Muscle layer of colon (tissue), 2 donors: ENCODE measurements at regions not wholly inside any gene's neighbourhood (a gene's known extent, or its start where the extent isn't known, plus 50 kb on each side); places are given as distances from the start of the nearest gene placed in this dataset.
A peak's percentile ranks its signal among the peaks of the same experiment; 100 is the strongest.
"Not testable (repeated sequence)": the region's sequence is repeated elsewhere in the genome, so short reads cannot be mapped to it uniquely, and the experiment has no call there.

ENCODE experiments used
- H3K27ac ChIP-seq: one replicate; pipeline ENCODE4 v1.7.0; 2013; ENCODE audit warnings: low read depth, mild to moderate bottlenecking, low read length, moderate library complexity
- H3K27me3 ChIP-seq, 2 donors: one replicate each; pipeline ENCODE4 v1.7.0; 2013; ENCODE audit warnings: low read length in 2 of 2, mild to moderate bottlenecking in 2 of 2; ENCODE audit not compliant: insufficient read depth in 2 of 2, control insufficient read depth in 1 of 2
- H3K36me3 ChIP-seq: one replicate; pipeline ENCODE4 v1.7.0; 2013; ENCODE audit warnings: mild to moderate bottlenecking, low read length; ENCODE audit not compliant: insufficient read depth
- H3K4me1 ChIP-seq: one replicate; pipeline ENCODE4 v1.7.0; 2013; ENCODE audit warnings: mild to moderate bottlenecking, low read length; ENCODE audit not compliant: insufficient read depth
- H3K4me3 ChIP-seq, 2 donors: one replicate each; pipeline ENCODE4 v1.7.0; 2013; ENCODE audit warnings: low read length in 2 of 2, low read depth in 1 of 2, mild to moderate bottlenecking in 1 of 2, moderate library complexity in 1 of 2
- H3K9ac ChIP-seq: one replicate; pipeline ENCODE4 v1.7.0; 2013; ENCODE audit warnings: low read length
- H3K9me3 ChIP-seq: one replicate; pipeline ENCODE4 v1.7.0; 2013; ENCODE audit warnings: mild to moderate bottlenecking, low read length
- donor health status: abdominal sarcoma.
- donor health status: Adenocarcinoma of cecum.

DNA sequence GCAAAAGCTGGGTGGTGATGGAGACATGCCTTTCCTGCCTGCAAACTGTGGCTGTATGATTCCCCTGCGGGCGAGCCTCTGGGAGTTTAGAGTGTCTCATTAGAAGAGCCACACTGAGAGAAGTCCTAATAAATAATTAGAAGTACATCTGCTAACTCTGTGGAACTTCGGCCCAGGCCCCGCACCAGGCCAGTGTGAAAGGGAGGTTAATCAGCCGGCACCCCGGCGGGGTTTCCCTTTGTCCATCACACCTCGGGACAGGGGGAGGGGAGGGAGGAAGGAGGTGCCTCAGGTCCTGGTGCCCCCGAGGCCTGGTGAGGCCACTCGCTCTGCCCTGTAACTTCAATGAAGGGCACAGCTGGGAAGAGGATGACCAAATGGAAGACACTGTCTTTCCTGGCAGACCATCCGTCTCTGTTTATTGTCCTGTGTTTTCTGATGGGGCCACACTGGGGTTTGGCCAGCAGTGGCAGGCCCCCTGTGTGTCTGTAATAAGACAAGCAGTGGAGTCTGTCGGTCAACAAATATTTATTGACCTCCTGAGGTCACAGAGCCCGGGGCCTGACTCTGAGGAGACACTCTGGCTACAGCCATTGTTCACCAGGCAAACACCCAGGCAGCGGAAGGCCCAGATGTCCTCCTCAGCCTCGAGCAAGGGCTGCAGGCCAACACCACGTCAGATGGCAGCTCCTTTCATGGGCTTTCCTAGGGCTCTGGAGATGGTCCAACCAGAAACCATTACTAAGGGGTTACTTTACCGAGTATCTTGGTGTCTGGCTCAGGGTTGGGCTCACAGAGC lies 267.5 kb upstream of the RAB4A start:
- Histone ChIP-seq H3K9ac (no peak overlapping the region), H3K4me3 (no peak overlapping the region), H3K27ac (peak overlapping the region; percentile 48)

DNA sequence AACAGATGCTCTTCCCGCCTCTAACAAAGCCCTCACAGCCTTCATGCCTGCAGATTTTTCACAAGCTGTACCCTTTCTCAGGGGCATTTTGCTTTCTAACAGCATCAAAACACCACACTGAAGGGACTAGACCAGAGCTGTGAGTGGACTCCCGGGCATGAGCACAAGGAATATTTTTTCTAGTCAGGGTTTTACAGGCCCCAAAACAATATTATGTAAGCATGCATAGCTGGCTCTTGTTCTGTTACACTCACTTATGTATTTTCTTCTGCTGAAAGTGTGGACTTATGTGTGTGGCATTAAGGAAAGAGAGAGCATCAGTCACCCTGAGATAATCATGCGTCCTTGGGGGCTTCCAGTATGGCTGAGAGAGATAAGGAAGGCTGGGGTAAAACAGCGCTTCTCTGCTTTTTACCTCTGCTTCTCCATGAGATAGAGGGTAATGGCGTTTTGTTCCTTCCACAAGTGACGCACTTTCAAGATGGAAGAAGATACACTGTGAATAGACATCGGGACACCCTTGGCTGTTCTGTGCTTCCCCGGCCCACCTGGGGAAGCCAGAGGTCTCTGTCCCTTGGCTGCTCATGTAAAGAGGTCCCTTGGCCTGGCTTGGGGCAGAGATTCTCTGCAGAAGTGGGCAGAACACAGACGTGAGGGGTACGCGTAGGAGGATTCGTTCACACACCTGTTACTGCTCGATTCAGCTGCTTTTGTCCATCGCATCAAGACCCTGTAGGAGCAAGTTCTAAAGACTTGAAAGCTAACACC lies 266.7 kb upstream of the RAB4A start:
- Histone ChIP-seq H3K9me3 (no peaks in the 10 kb centered on the region), H3K27ac (peak overlapping the region; percentile 48), H3K36me3 (no peaks in the 10 kb centered on the region), H3K4me3 (no peak overlapping the region), H3K4me1 (peaks cover 15% of the 10 kb centered on the region), H3K9ac (no peak overlapping the region), H3K27me3 (no peaks in the 10 kb centered on the region)

More for the DNA sequence above, 267.5 kb upstream of the RAB4A start:
- Histone ChIP-seq H3K27me3 (no peaks in the 10 kb centered on the region), H3K4me1 (peaks cover 15% of the 10 kb centered on the region), H3K36me3 (no peaks in the 10 kb centered on the region), H3K9me3 (no peaks in the 10 kb centered on the region)

DNA sequence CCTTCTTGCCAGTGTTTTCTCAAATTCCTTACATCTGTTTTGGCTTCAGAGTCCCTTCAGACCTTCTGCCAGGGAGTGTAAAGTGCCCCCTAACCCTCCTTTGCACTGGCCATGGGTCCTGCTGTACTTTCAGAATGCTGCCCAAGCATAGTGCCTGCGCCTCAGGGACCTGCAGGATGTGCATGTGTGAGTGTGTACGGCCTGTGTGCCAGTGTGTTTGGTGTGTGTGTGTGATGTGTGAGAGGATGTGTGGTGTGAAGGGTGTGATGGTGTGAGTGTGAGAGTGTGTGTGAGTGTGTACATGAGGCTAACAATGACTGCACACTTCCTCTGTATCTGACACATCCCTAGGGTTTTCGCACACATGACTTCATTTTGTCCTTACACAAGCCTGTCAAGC lies 265.8 kb upstream of the RAB4A start:
- H3K4me1 ChIP-seq = peaks cover 15% of the 10 kb centered on the region
- no peaks in the 10 kb centered on the region for H3K27me3 ChIP-seq
- no peaks in the 10 kb centered on the region for H3K9me3 ChIP-seq
- no peaks in the 10 kb centered on the region for H3K36me3 ChIP-seq
- H3K4me3 ChIP-seq = no peak overlapping the region
- H3K9ac ChIP-seq = no peak overlapping the region
- no peak overlapping the region for H3K27ac ChIP-seq

DNA sequence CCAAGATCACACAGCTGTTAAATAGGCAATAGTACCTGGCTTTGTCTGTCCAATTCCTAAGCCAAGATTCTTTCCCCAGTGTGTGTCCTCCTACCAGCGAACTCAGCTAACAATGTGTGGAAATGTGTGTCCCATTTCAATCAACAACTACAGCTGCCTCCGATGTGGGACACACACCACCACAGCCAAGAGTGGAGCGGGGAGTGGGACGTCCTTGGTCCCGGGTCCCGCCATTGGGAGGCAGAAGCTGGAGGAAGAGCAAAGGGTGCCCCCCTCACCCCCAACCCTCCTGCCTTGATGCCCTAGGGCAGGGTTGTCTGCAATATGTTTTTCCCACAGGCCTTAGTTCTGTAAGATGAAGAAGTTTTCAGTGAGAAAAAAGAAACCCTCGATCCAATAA lies 265.4 kb upstream of the RAB4A start:
- Histone ChIP-seq H3K9ac (no peak overlapping the region), H3K9me3 (no peaks in the 10 kb centered on the region), H3K27ac (no peak overlapping the region), H3K4me1 (peaks cover 15% of the 10 kb centered on the region), H3K27me3 (no peaks in the 10 kb centered on the region), H3K4me3 (no peak overlapping the region), H3K36me3 (no peaks in the 10 kb centered on the region)

DNA sequence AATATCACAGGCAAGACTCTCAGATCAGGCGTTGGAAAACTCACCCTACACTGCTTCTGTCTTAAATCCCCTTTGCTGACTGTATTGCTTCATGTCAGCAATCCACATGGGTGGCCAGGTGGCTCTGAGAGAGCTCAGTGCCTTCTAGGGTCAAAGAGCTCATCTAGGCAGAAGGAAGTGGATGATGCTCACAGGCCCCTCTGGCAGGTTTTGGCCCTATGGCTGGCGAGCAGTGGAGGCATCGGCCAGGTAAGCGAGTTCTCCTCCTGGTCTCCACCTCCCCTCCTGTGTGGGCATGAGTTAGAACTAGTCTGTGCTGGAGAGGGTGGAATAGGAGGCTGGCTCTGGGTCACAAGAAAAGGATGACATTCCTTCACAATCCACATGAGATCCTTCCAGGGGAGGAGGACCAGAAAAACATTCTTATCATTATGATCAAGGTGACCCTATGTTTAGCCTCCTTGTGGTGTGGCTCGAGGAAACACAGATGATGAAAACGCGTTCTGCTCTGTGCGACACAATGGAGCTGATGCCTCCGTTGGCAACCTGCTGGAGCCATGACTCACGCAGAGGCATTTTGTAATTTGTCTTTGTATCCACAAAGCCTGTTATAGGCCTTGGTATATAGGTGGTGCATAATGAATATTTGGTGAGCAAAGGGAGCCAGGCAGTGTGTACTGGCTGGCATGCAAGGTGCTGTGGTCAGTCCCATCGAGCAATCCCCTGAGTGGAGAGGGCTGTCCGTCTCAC lies 264.6 kb upstream of the RAB4A start:
- Histone ChIP-seq H3K4me3 (no peak overlapping the region), H3K27me3 (no peaks in the 10 kb centered on the region), H3K9ac (no peak overlapping the region), H3K9me3 (no peaks in the 10 kb centered on the region), H3K36me3 (no peaks in the 10 kb centered on the region), H3K27ac (no peak overlapping the region), H3K4me1 (peaks cover 15% of the 10 kb centered on the region)

DNA sequence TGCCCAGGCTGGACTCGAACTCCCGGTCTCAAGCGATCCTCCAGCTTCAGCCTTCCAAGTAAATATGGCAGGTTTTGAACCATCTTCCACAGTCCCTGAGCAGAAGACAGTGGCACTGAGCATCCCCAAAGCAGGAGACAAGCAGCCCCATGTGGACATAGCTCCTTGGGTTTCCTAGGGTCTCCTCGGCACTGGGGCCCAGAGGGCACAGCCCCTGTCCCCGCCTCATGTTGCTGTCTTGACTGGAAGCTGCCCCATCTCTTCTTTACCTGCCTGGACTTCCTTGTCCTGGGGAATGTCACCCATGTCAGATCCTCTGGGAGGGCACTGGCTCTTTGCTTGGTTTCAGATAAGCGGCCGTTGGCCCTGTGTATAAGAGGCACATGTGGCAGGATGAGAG lies 263.7 kb upstream of the RAB4A start:
- Histone ChIP-seq H3K4me1 (peaks cover 15% of the 10 kb centered on the region), H3K4me3 (no peak overlapping the region), H3K9ac (no peak overlapping the region), H3K27ac (no peak overlapping the region), H3K9me3 (no peaks in the 10 kb centered on the region), H3K36me3 (no peaks in the 10 kb centered on the region), H3K27me3 (no peaks in the 10 kb centered on the region)

DNA sequence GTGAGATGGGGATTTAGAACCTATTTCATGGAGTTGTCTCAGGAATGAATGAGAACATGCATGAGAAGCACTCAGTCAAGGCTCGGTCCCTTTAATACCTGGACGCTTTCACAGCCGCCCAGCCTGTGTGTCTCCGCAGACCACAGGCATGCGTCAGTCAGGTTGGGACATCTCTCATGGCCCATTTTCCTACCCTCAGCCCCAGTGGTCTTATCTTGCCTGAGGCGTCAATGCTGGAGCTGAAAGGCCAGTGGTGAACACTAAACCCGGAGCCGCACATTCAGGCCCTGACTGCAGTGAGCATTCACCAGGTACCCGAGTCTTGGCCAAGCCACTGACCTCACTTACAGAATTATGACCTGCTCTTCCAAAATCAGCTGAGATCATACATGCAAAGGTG lies 263.2 kb upstream of the RAB4A start:
- no peaks in the 10 kb centered on the region for H3K27me3 ChIP-seq

DNA sequence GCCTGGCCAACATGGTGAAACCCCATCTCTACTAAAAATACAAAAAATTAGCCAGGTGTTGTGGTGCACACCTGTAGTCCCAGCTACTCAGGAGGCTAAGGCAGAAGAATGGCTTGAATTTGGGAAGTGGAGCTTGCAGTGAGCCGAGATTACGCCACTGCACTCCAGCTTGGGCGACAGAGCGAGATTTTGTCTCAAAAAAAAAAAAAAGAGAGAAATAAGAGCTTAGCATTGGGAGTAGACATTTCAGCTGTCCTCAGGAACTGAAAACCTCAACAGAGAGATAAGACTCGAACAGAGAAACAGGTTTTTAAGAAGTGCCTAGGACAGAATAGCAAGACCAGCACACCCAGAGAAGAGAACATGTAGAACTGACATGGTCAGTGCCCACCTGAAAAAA lies 262.6 kb upstream of the RAB4A start:
- H3K27ac ChIP-seq, H3K9ac ChIP-seq, H3K27me3 ChIP-seq: not testable (repeated sequence)

More for the DNA sequence above, 263.2 kb upstream of the RAB4A start:
- peaks cover 15% of the 10 kb centered on the region for H3K4me1 ChIP-seq
- H3K27ac ChIP-seq = no peak overlapping the region
- no peaks in the 10 kb centered on the region for H3K36me3 ChIP-seq
- H3K9me3 ChIP-seq = no peaks in the 10 kb centered on the region
- no peak overlapping the region for H3K9ac ChIP-seq
- no peak overlapping the region for H3K4me3 ChIP-seq

DNA sequence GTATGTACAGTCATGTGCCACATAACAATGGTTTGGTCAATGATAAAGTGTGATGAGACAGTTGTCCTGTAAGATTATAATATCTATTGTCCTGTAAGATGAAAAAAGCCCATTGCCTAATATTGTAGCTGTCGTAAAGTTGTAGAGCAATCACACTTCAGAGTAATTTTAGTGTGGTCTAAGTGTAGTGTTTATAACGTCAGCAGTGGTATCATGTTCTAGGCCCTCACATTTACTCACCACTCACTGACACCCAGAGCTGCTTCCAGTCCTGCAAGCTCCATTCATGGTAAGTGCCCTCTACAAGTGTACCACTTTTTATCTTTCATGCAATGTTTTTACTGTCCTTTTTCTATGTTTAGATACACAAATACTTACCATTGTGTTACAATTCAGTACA lies 259.9 kb upstream of the RAB4A start:
- H3K4me3 ChIP-seq = no peak overlapping the region
- H3K9me3 ChIP-seq = no peaks in the 10 kb centered on the region
- no peak overlapping the region for H3K27ac ChIP-seq
- H3K4me1 ChIP-seq = no peaks in the 10 kb centered on the region
- H3K27me3 ChIP-seq = no peaks in the 10 kb centered on the region
- H3K9ac ChIP-seq = no peak overlapping the region
- no peaks in the 10 kb centered on the region for H3K36me3 ChIP-seq

More for the DNA sequence above, 262.6 kb upstream of the RAB4A start:
- H3K36me3 ChIP-seq, H3K9me3 ChIP-seq, H3K4me3 ChIP-seq: not testable (repeated sequence)
- peaks cover 11% of the 10 kb centered on the region for H3K4me1 ChIP-seq

DNA sequence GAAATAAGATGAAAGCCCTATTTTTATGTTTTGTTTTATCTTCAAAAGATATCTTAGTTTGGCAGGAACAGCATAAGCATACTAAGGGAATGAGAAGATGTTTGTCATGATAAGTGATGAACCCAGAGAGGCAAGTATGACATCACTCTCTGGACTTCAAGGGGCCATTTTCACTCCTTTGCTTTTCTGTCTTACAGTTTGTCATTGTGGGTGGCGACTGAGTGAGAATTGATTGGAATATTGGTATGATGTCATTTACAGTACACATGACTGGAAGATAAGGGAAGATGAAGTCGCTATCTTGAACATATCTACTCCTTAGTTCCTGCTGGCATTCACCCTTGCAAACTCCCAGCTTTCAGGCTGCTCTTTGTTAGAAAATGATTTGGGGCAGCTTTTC lies 258.1 kb upstream of the RAB4A start:
- no peak overlapping the region for H3K27ac ChIP-seq
- no peaks in the 10 kb centered on the region for H3K9me3 ChIP-seq
- no peak overlapping the region for H3K4me3 ChIP-seq
- H3K9ac ChIP-seq = no peak overlapping the region
- H3K27me3 ChIP-seq = no peaks in the 10 kb centered on the region
- H3K4me1 ChIP-seq = no peaks in the 10 kb centered on the region
- H3K36me3 ChIP-seq = no peaks in the 10 kb centered on the region

DNA sequence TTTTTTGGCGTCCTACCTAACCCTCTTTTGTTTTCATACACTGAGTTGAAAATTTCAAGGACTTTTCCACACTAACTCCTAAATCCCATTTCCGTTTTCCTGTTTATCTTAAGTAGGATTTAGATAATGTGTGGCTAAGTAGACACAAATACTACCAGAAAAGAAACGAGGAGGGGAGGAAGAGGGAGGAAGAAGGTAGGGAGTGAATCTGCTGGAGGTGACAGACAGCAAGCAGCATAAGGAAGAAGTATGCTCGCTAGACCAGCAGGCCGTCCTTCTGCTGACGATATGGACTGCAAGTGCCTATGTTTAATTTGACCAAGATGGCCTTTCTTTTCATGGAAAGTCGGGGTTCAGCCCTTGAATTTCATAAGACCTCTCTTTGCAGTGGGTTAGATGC lies 256.9 kb upstream of the RAB4A start:
- Histone ChIP-seq H3K27ac (no peak overlapping the region), H3K9me3 (no peaks in the 10 kb centered on the region), H3K27me3 (no peaks in the 10 kb centered on the region), H3K36me3 (no peaks in the 10 kb centered on the region), H3K4me1 (no peaks in the 10 kb centered on the region), H3K9ac (no peak overlapping the region), H3K4me3 (no peak overlapping the region)
